MM.1S (cell line): ENCODE measurements at regions not wholly inside any gene's neighbourhood (a gene's known extent, or its start where the extent isn't known, plus 50 kb on each side); places are given as distances from the start of the nearest gene placed in this dataset.

ENCODE experiments used
- CTCF ChIP-seq: fragments of 300-600 bp; sonication (generic); IDR thresholded peaks from 2 replicates; pipeline ENCODE4 v1.5.1; 2016; ENCODE audit warnings: antibody characterized with exemption, low read length, mixed read lengths
- EZH2phosphoT487 ChIP-seq: fragments of 300-600 bp; sonication (generic); IDR thresholded peaks from 2 replicates; pipeline ENCODE4 v1.6.1; 2018; ENCODE audit warnings: antibody characterized with exemption, low read length

GRCh38 chr4:175412746-175413145, 399.3 kb downstream of the GPM6A start:
- no peak for TF ChIP-seq CTCF
- TF ChIP-seq EZH2phosphoT487, result no peak
